ENCODE measurements at regions not wholly inside any gene's neighbourhood (a gene's known extent, or its start where the extent isn't known, plus 50 kb on each side); places are given as distances from the start of the nearest gene placed in this dataset.

- TF ChIP-seq POLR2A (IDR thresholded peaks at IDR 0.05), result no peak
- TF ChIP-seq CTCF (IDR thresholded peaks at IDR 0.05), result no peak
- no peak for TF ChIP-seq EP300 (IDR thresholded peaks at IDR 0.05)
- TF ChIP-seq POLR2AphosphoS5 (IDR thresholded peaks at IDR 0.05), result no peak
These were observed 584.0 kb downstream of the CHSY3 start for GRCh38 chr5:130488252-130488651.
